ENCODE measurements at regions not wholly inside any gene's neighbourhood (a gene's known extent, or its start where the extent isn't known, plus 50 kb on each side); places are given as distances from the start of the nearest gene placed in this dataset.

DNA sequence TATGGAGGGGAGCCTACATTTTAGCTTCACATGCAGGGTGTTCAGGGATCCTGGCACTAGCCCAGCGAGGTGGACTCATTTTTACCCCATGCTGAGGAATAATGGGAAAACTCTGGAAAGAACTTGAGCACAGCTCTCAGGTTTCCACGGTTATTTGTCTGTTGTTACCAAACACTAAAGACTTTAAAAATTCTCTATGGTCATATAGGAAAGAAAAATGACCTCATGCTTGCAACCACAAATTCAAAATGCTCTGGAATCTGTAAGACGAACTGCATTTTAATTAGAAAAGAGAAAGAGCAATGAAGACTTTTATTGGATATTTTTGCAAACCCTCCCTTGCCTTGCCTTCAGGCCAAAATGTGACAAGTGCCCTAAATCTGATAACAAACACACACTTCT is 606.9 kb downstream of the EBF1 start:
- Histone ChIP-seq H3K27me3 (ENCODE audit: low read length) (no peaks in the 10 kb centered on the region), H2AFZ (ENCODE audit: low read length) (no peak overlapping the region), H3K79me2 (ENCODE audit: low read length) (no peaks in the 10 kb centered on the region), H3K36me3 (ENCODE audit: low read depth, low read length) (no peaks in the 10 kb centered on the region), H3K27ac (ENCODE audit: low read length) (no peak overlapping the region), H3K4me2 (ENCODE audit: low read length) (no peak overlapping the region), H3K9me2 (replicated peaks; ENCODE audit: low read length) (no peaks in the 10 kb centered on the region), H3K4me1 (ENCODE audit: insufficient read depth, low read length) (no peaks in the 10 kb centered on the region), H4K20me1 (ENCODE audit: low read length) (no peaks in the 10 kb centered on the region), H3F3A (ENCODE audit: low read length, unreplicated experiment) (no peaks in the 10 kb centered on the region), H3K4me3 (ENCODE audit: low read length) (no peak overlapping the region), H3K9ac (ENCODE audit: low read length) (no peak overlapping the region), H3K9me3 (ENCODE audit: low read length) (no peaks in the 10 kb centered on the region)
- intact Hi-C loops (cut with micrococcal nuclease) = no loop called here
- no peak for ATAC-seq
- BruUV-seq (replicated peaks) = no TSS peak
- ChIA-PET POLR2A (ENCODE audit: unreplicated experiment) (no interaction called here), CTCF (no interaction called here)
- no peak for DNase-seq
- TF ChIP-seq EZH2phosphoT487 (IDR thresholded peaks at IDR 0.05; ENCODE audit: borderline replicate concordance, low read length) = no peak

DNA sequence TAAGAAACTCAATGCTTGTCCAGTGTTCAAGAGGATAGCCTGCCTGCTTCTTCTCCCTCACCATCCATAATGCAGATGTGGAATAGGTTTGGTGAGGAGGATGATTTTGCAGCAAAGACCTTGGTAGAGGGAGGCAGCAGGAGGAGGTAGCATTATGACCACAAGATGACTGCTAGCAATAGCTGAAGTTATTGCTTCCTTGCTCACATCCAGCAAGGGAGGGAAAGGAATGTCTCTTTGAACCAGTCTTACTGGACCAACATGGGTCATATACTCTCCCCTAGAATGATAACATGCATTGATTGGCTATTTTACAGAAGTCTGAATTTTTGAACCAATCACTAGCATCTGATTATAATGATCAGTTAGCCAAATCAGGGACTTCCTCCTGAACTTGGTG is 607.6 kb downstream of the EBF1 start:
- DNase-seq (no peak), ATAC-seq (no peak)
- Histone ChIP-seq H3K9me3 (ENCODE audit: low read length) (no peaks in the 10 kb centered on the region), H3K9ac (ENCODE audit: low read length) (no peak overlapping the region), H3F3A (ENCODE audit: low read length, unreplicated experiment) (no peaks in the 10 kb centered on the region), H3K4me1 (ENCODE audit: insufficient read depth, low read length) (no peaks in the 10 kb centered on the region), H3K27ac (ENCODE audit: low read length) (no peak overlapping the region), H3K36me3 (ENCODE audit: low read depth, low read length) (no peaks in the 10 kb centered on the region), H3K9me2 (replicated peaks; ENCODE audit: low read length) (no peaks in the 10 kb centered on the region), H4K20me1 (ENCODE audit: low read length) (no peaks in the 10 kb centered on the region), H3K4me3 (ENCODE audit: low read length) (no peak overlapping the region), H3K27me3 (ENCODE audit: low read length) (no peaks in the 10 kb centered on the region), H3K4me2 (ENCODE audit: low read length) (no peak overlapping the region), H3K79me2 (ENCODE audit: low read length) (no peaks in the 10 kb centered on the region), H2AFZ (ENCODE audit: low read length) (no peak overlapping the region)
- ChIA-PET CTCF (no interaction called here), POLR2A (ENCODE audit: unreplicated experiment) (no interaction called here)
- TF ChIP-seq, protein P1, sequence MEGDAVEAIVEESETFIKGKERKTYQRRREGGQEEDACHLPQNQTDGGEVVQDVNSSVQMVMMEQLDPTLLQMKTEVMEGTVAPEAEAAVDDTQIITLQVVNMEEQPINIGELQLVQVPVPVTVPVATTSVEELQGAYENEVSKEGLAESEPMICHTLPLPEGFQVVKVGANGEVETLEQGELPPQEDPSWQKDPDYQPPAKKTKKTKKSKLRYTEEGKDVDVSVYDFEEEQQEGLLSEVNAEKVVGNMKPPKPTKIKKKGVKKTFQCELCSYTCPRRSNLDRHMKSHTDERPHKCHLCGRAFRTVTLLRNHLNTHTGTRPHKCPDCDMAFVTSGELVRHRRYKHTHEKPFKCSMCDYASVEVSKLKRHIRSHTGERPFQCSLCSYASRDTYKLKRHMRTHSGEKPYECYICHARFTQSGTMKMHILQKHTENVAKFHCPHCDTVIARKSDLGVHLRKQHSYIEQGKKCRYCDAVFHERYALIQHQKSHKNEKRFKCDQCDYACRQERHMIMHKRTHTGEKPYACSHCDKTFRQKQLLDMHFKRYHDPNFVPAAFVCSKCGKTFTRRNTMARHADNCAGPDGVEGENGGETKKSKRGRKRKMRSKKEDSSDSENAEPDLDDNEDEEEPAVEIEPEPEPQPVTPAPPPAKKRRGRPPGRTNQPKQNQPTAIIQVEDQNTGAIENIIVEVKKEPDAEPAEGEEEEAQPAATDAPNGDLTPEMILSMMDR (conservative IDR thresholded peaks at IDR 0.05; ENCODE audit: low read depth, low read length) = no peak
- TF ChIP-seq EZH2 (IDR thresholded peaks at IDR 0.05; ENCODE audit: low read length, unreplicated experiment) (no peak), EZH2phosphoT487 (IDR thresholded peaks at IDR 0.05; ENCODE audit: borderline replicate concordance, low read length) (no peak)
- no TSS peak for BruUV-seq (replicated peaks)
- intact Hi-C loops (cut with micrococcal nuclease) = no loop called here

DNA sequence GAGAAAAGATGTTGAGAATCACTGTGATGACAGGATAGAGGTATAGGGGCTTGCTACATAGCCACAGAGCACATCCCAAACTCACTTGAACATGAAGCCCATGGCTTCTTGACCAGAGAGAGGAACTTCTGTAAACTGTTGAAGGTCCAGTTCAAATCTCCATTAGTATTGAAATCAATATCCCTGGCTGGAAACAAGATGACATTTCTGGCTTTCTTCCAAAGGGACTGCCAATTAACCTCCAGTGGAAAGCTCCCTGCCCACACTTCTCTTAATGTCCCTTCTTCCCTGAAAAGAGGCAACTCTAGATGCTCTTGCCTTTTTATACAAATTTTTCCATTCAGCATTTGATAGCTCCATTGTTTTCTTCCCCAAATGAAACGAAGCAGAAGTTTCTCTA is 612.1 kb downstream of the EBF1 start:
- H3K4me2 ChIP-seq (ENCODE audit: low read length) = no peak overlapping the region
- no peaks in the 10 kb centered on the region for H4K20me1 ChIP-seq (ENCODE audit: low read length)
- peaks cover 27% of the 10 kb centered on the region for H3K27me3 ChIP-seq (ENCODE audit: low read length)
- no peaks in the 10 kb centered on the region for H3K79me2 ChIP-seq (ENCODE audit: low read length)
- no peaks in the 10 kb centered on the region for H3K9me2 ChIP-seq (replicated peaks; ENCODE audit: low read length)
- ChIA-PET CTCF (no interaction called here), POLR2A (ENCODE audit: unreplicated experiment) (no interaction called here)
- peaks cover 6% of the 10 kb centered on the region; the same call in 1 of the 2 replicates for H3K4me1 ChIP-seq (ENCODE audit: insufficient read depth, low read length)
- ATAC-seq (no peak), DNase-seq (no peak)
- no peak overlapping the region for H3K27ac ChIP-seq (ENCODE audit: low read length)
- no peak for TF ChIP-seq EZH2phosphoT487 (IDR thresholded peaks at IDR 0.05; ENCODE audit: borderline replicate concordance, low read length)
- no peak for TF ChIP-seq EZH2 (IDR thresholded peaks at IDR 0.05; ENCODE audit: low read length, unreplicated experiment)
- BruUV-seq (replicated peaks) = no TSS peak
- H3K9ac ChIP-seq (ENCODE audit: low read length) = no peak overlapping the region
- no peak overlapping the region for H2AFZ ChIP-seq (ENCODE audit: low read length)
- no peaks in the 10 kb centered on the region for H3F3A ChIP-seq (ENCODE audit: low read length, unreplicated experiment)
- no peak overlapping the region for H3K4me3 ChIP-seq (ENCODE audit: low read length)
- H3K9me3 ChIP-seq (ENCODE audit: low read length) = no peaks in the 10 kb centered on the region
- no peaks in the 10 kb centered on the region for H3K36me3 ChIP-seq (ENCODE audit: low read depth, low read length)
- intact Hi-C loops (cut with micrococcal nuclease) = no loop called here

DNA sequence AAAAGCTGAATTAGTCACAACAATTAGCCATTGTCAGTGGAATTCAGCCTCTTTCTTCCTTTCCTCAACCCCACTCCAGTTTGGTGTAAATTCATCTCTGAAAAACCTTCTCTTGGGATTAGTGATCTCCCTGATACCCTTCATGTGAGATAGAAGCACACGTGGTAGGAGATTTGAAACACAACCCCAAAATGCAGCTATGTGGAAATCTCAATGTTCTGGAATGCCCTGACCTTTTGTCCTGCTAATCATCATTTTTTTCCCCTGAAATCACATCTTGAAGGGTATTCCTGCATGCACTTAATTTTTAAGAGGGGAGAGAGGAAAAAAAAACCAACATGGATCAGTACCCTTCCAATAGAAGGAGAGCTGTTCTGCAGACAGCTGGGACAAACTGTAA is 612.6 kb downstream of the EBF1 start:
- no peak overlapping the region for H3K4me2 ChIP-seq (ENCODE audit: low read length)
- H3K79me2 ChIP-seq (ENCODE audit: low read length) = no peaks in the 10 kb centered on the region
- intact Hi-C loops (cut with micrococcal nuclease) = no loop called here
- no peaks in the 10 kb centered on the region for H3F3A ChIP-seq (ENCODE audit: low read length, unreplicated experiment)
- peaks cover 27% of the 10 kb centered on the region for H3K27me3 ChIP-seq (ENCODE audit: low read length)
- no peak overlapping the region for H3K27ac ChIP-seq (ENCODE audit: low read length)
- DNase-seq (no peak), ATAC-seq (no peak)
- ChIA-PET CTCF (no interaction called here), POLR2A (ENCODE audit: unreplicated experiment) (no interaction called here)
- no TSS peak for BruUV-seq (replicated peaks)
- H4K20me1 ChIP-seq (ENCODE audit: low read length) = no peaks in the 10 kb centered on the region
- H3K4me1 ChIP-seq (ENCODE audit: insufficient read depth, low read length) = peaks cover 8% of the 10 kb centered on the region; the same call in 1 of the 2 replicates
- H3K36me3 ChIP-seq (ENCODE audit: low read depth, low read length) = no peaks in the 10 kb centered on the region
- H3K4me3 ChIP-seq (ENCODE audit: low read length) = no peak overlapping the region
- no peak for TF ChIP-seq EZH2phosphoT487 (IDR thresholded peaks at IDR 0.05; ENCODE audit: borderline replicate concordance, low read length)
- TF ChIP-seq, protein P1 (conservative IDR thresholded peaks at IDR 0.05; ENCODE audit: low read depth, low read length) = no peak
- TF ChIP-seq EZH2 (IDR thresholded peaks at IDR 0.05; ENCODE audit: low read length, unreplicated experiment) = no peak
- H3K9ac ChIP-seq (ENCODE audit: low read length) = no peak overlapping the region
- no peaks in the 10 kb centered on the region for H3K9me3 ChIP-seq (ENCODE audit: low read length)
- no peak overlapping the region for H2AFZ ChIP-seq (ENCODE audit: low read length)
- no peaks in the 10 kb centered on the region for H3K9me2 ChIP-seq (replicated peaks; ENCODE audit: low read length)

All from PC-3 (cell line).